ENCODE measurements at regions not wholly inside any gene's neighbourhood (a gene's known extent, or its start where the extent isn't known, plus 50 kb on each side); places are given as distances from the start of the nearest gene placed in this dataset.

DNA sequence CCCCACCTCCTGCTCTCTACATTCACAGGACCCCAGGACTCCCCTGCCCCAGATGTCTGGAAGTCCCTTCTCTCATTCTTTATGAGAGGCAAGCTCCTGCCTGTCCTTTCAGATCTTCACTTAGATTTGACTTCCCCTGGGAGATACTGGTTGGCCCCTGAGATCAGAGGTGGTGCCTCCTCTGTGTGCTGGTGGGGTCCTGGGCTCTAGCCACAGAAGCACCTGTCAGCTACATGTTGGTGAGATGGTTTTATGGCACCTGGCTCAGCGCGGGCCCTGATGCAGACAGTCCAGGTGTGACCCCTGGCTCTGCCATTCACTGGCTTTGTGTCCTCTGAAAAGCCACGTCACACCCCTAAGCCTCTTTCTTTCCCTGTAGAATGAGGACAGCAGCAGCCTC lies 369.6 kb upstream of the ID2 start:
- no peak for TF ChIP-seq CTCF (IDR thresholded peaks at IDR 0.05)
- no peak for TF ChIP-seq EP300 (IDR thresholded peaks at IDR 0.05)
- TF ChIP-seq POLR2A (IDR thresholded peaks at IDR 0.05): no peak
- TF ChIP-seq POLR2AphosphoS5 (IDR thresholded peaks at IDR 0.05): no peak
